ENCODE measurements at regions not wholly inside any gene's neighbourhood (a gene's known extent, or its start where the extent isn't known, plus 50 kb on each side); places are given as distances from the start of the nearest gene placed in this dataset.
"Not testable (repeated sequence)": the region's sequence is repeated elsewhere in the genome, so short reads cannot be mapped to it uniquely, and the experiment has no call there.

- Mint-ChIP-seq H3K9me3 (peaks cover 0 to 10% (median 2%) of the 10 kb centered on the region in 7 donors), H3K36me3 (no peaks in the 10 kb centered on the region), H3K27me3 (no peaks in the 10 kb centered on the region), H3K27ac (no peak overlapping the region), H3K4me3 (peak overlapping the region in 1 of 8 donors; percentile 17), H3K4me1 (peaks cover 9 to 22% (median 16%) of the 10 kb centered on the region in 3 donors)
- DNase-seq: no peak
- ATAC-seq (ENCODE audit: low read depth in 2 of 2): no peak
Measured at GRCh38 chr6:26230351-26230750, 134.6 kb upstream of the BTN3A2 start.

- H3K27me3 Mint-ChIP-seq: no peaks in the 10 kb centered on the region
- H3K4me3 Mint-ChIP-seq: peak overlapping the region in 1 of 8 donors; percentile 18
- H3K27ac Mint-ChIP-seq: peak overlapping the region in 3 of 6 donors; percentile 0 to 64 (median 26)
- peaks cover 9 to 25% (median 16%) of the 10 kb centered on the region in 3 donors for H3K4me1 Mint-ChIP-seq
- DNase-seq (no peak), ATAC-seq (ENCODE audit: low read depth in 2 of 2) (no peak)
- no peaks in the 10 kb centered on the region for H3K36me3 Mint-ChIP-seq
- H3K9me3 Mint-ChIP-seq: peaks cover 0 to 10% (median 2%) of the 10 kb centered on the region in 7 donors
Measured at GRCh38 chr6:26231006-26231587, 133.9 kb upstream of the BTN3A2 start.

- Mint-ChIP-seq H3K36me3 (no peaks in the 10 kb centered on the region), H3K27ac (peak overlapping the region; percentile 70 to 98 (median 91)), H3K9me3 (peaks cover 0 to 10% (median 2%) of the 10 kb centered on the region in 7 donors)
Measured at GRCh38 chr6:26232306-26232939, 132.6 kb upstream of the BTN3A2 start.

GRCh38 chr6:26232940-26233648, 131.9 kb upstream of the BTN3A2 start:
- DNase-seq: no peak
- peak overlapping the region; percentile 92 to 99 (median 96) for H3K27ac Mint-ChIP-seq
- H3K27me3 Mint-ChIP-seq: no peaks in the 10 kb centered on the region
- ATAC-seq (ENCODE audit: low read depth in 2 of 2): peak in 1 of 2 donors; percentile 0
- H3K4me1 Mint-ChIP-seq: peaks cover 9 to 25% (median 16%) of the 10 kb centered on the region in 3 donors
- H3K36me3 Mint-ChIP-seq: no peaks in the 10 kb centered on the region
- H3K4me3 Mint-ChIP-seq: peak overlapping the region; percentile 91 to 100 (median 98)
- peaks cover 0 to 10% (median 2%) of the 10 kb centered on the region in 7 donors for H3K9me3 Mint-ChIP-seq

More at GRCh38 chr6:26232306-26232939, 132.6 kb upstream of the BTN3A2 start:
- peaks cover 9 to 25% (median 16%) of the 10 kb centered on the region in 3 donors for H3K4me1 Mint-ChIP-seq
- H3K4me3 Mint-ChIP-seq: peak overlapping the region in 7 of 8 donors; percentile 91 to 100 (median 99)
- no peaks in the 10 kb centered on the region for H3K27me3 Mint-ChIP-seq
- ATAC-seq (ENCODE audit: low read depth in 2 of 2): no peak
- no peak for DNase-seq

DNA sequence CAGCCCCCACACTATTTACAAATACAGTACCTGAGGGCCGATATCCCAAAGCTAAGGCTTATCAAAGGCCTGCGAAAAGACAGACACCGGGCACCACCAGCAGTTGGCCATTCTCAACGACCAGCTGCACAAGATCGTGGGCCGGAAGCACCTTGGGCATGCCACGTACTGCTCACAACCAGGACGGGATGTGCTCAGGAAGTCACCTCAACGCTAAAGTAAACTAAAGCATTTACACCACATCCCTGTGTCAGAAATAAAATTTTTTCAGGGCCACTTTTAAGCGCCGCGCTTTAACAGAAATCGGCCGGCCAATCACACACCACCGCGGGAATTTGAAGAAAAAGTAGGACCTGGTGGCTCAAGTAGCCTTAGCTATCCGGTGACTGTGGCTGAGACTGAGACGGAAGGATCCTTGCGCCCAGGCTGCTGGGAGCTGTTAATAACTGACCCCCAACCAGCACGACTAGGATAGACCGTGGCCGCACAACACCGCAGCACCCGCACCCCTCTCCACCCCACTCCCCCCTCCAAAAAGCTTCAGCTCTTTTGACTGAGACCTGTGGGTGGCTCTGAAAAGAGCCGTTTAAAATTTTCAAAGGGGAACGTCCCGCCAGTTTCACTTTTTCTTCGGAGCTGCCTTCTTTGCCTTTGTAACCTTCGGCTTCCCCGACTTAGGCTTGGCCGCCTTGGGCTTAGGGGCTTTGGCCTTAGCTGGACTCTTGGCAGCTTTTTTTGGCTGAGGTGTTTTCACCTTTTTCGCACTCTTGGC, 131.2 kb upstream of the BTN3A2 start:
- no peaks in the 10 kb centered on the region for H3K27me3 Mint-ChIP-seq
- peaks cover 0 to 14% (median 3%) of the 10 kb centered on the region in 7 donors for H3K9me3 Mint-ChIP-seq
- peak; percentile 57 to 62 for ATAC-seq (ENCODE audit: low read depth in 2 of 2)
- H3K4me1 Mint-ChIP-seq: peaks cover 9 to 25% (median 16%) of the 10 kb centered on the region in 3 donors
- H3K27ac Mint-ChIP-seq: peak overlapping the region; percentile 92 to 99 (median 97)
- DNase-seq: peak; percentile 72
- no peaks in the 10 kb centered on the region for H3K36me3 Mint-ChIP-seq
- peak overlapping the region; percentile 91 to 100 (median 98) for H3K4me3 Mint-ChIP-seq

DNA sequence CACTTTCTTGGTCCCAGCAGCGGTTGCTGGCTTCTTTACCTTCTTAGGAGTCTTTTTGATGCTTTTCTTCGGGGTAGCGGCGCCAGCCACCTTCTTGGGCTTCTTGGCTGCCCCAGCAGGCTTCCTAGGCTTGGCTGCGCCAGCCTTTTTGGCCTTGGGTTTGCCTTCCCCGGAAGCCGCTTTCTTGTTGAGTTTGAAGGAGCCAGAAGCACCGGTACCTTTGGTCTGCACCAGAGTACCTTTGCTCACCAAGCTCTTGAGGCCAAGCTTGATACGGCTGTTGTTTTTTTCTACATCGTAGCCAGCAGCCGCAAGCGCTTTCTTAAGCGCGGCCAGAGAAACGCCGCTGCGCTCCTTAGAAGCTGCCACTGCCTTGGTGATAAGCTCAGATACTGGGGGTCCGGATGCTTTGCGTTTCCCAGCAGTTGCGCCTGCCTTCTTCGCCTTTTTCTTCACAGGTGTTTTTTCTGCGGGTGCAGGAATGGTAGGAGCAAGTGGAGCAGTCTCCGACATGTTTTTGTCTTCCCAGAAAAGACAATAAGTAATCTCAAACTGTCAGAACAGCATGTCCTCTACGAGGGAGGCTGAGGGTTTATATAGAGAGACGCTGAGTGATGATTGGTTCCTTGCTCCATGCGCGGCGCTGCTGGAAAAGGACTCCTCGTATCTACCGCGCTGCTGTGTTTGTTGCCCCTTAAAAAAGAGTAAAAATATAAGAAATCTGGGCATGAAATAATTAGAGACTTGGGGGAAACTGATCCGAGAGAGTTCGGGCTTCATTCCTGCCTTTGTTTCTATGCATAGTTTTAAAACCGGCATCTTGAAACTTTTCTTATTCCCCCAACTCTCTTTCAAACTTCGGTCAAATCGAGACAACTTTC, 130.3 kb upstream of the BTN3A2 start:
- Mint-ChIP-seq H3K9me3 (peaks cover 0 to 16% (median 3%) of the 10 kb centered on the region in 7 donors), H3K27ac (peak overlapping the region; percentile 92 to 99 (median 97)), H3K27me3 (no peaks in the 10 kb centered on the region), H3K4me1 (peaks cover 9 to 25% (median 16%) of the 10 kb centered on the region in 3 donors), H3K4me3 (peak overlapping the region; percentile 91 to 100 (median 98)), H3K36me3 (no peaks in the 10 kb centered on the region)
- DNase-seq: peak; percentile 75
- peak; percentile 62 to 66 for ATAC-seq (ENCODE audit: low read depth in 2 of 2)

DNA sequence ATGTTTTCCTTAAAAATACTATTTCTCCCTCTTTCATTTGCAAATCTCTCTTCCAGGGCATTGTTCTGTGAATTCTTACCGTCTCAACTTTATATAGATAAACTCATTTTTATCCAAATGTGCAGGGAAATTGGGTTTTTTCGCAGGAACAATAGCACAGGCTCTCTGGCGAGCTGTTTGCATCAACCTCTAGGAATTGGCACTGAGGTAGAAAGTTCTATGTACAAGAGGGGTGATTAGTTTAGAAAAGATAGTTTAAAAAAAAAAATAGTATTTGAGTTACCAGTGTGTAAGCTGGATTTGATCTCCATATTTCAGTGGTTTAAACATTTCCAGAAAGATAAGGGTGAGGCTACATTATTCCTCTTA, 129.7 kb upstream of the BTN3A2 start:
- Mint-ChIP-seq H3K9me3 (peaks cover 0 to 16% (median 3%) of the 10 kb centered on the region in 7 donors), H3K27me3 (no peaks in the 10 kb centered on the region), H3K36me3 (peaks cover 0 to under 1% of the 10 kb centered on the region in 2 donors), H3K27ac (peak overlapping the region; percentile 92 to 99 (median 97)), H3K4me3 (peak overlapping the region; percentile 91 to 100 (median 98)), H3K4me1 (peaks cover 12 to 30% (median 20%) of the 10 kb centered on the region in 3 donors)
- DNase-seq: no peak
- no peak for ATAC-seq (ENCODE audit: low read depth in 2 of 2)

DNA sequence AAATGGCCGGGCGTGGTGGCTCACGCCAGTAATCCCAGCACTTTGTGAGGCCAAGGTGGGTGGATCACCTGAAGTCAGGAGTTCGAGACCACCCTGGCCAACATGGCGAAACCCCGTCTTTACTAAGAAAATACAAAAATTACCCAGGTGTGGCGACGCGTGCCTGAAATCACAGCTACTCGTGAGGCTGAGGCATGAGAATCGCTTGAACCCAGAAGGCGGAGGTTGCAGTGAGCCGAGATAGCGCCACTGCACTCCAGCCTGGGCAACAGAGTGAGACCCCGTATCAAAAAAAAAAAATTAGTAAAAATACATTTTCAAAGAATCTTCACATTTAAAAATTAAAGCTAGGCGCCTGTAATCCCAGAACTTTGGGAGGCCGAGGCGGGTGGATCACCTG, 125.6 kb upstream of the BTN3A2 start:
- H3K36me3 Mint-ChIP-seq; DNase-seq; H3K27me3 Mint-ChIP-seq; ATAC-seq (ENCODE audit: low read depth in 2 of 2): not testable (repeated sequence)
- peak overlapping the region in 6 of 8 donors; percentile 15 to 97 (median 66) for H3K4me3 Mint-ChIP-seq
- peaks cover 15 to 24% (median 19%) of the 10 kb centered on the region in 3 donors for H3K4me1 Mint-ChIP-seq
- peaks cover 0 to 13% (median 3%) of the 10 kb centered on the region in 7 donors for H3K9me3 Mint-ChIP-seq
- H3K27ac Mint-ChIP-seq: peak overlapping the region in 3 of 6 donors; percentile 54 to 98 (median 59)

- DNase-seq: peak; percentile 71
- ATAC-seq (ENCODE audit: low read depth in 2 of 2): peak; percentile 72 to 77
- H3K4me1 Mint-ChIP-seq: peaks cover 15 to 19% (median 19%) of the 10 kb centered on the region in 3 donors
- no peaks in the 10 kb centered on the region for H3K27me3 Mint-ChIP-seq
- peaks cover 0 to 6% of the 10 kb centered on the region in 2 donors for H3K36me3 Mint-ChIP-seq
- H3K4me3 Mint-ChIP-seq: peak overlapping the region; percentile 84 to 97 (median 90)
- H3K9me3 Mint-ChIP-seq: peaks cover 0 to 13% (median 3%) of the 10 kb centered on the region in 7 donors
- H3K27ac Mint-ChIP-seq: peak overlapping the region; percentile 92 to 100 (median 97)
Measured at GRCh38 chr6:26240157-26241032, 124.6 kb upstream of the BTN3A2 start.

DNA sequence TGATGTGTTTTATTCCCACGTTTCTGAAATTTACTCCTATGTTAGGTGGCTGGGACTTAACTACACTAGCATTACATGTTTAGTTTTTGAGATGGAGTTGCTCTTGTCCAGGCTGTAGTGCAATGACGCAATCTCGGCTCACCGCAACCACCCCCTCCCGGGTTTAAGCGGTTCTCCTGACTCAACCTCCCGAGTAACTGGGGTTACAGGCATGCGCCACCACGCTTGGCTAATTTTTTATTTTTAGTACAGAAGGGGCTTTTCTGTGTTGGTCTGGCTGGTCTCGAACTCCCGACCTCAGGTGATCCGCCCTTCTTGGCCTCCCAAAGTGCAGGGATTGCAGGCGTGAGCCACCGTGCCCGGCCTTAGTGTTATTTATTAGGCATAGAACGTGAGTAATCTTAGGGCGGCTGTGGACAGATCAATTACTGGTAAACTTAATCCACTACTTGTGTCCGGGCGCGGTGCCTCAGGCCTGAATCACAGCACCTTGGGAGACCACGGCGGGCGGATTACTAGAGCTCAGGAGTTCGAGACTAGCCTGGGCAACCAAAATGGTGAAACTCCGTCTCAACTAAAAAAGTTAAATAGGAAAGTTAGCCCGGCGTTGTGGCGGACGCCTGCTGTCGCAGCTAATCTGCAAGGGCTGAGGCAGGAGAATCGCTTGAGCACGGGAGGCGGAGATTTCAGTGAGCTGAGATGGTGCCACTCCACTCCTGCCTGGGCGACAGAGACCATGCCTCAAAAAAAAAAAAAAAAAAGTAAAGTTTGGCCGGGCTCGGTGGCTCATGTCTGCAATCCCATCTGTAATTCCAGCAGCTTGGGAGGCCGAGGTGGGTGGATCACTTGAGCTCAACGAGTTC, 123.7 kb upstream of the BTN3A2 start:
- DNase-seq (peak; percentile 57), ATAC-seq (ENCODE audit: low read depth in 2 of 2) (peak; percentile 44)
- peak overlapping the region; percentile 84 to 97 (median 90) for H3K4me3 Mint-ChIP-seq
- no peaks in the 10 kb centered on the region for H3K27me3 Mint-ChIP-seq
- H3K36me3 Mint-ChIP-seq: peaks cover 0 to 6% of the 10 kb centered on the region in 2 donors
- H3K9me3 Mint-ChIP-seq: peaks cover 0 to 13% (median 3%) of the 10 kb centered on the region in 7 donors
- H3K4me1 Mint-ChIP-seq: peaks cover 15 to 19% (median 16%) of the 10 kb centered on the region in 3 donors
- peak overlapping the region; percentile 92 to 100 (median 97) for H3K27ac Mint-ChIP-seq
